Embryonic facial prominence (tissue), 1 donor: ENCODE measurements at regions not wholly inside any gene's neighbourhood (a gene's known extent, or its start where the extent isn't known, plus 50 kb on each side); places are given as distances from the start of the nearest gene placed in this dataset.

Experiments used
- DNase-seq: peaks from one replicate; pipeline ENCODE4 v3.0.0-alpha.2; 2016; ENCODE audit errors: extremely low spot score

- DNase-seq: no peak
Observed at GRCh38 chr10:83252169-83252568, 887.1 kb upstream of the GHITM start.

- no peak for DNase-seq
Observed at GRCh38 chr10:83252596-83252995, 886.7 kb upstream of the GHITM start.

- DNase-seq: no peak
Observed at GRCh38 chr10:83253011-83253671, 886.2 kb upstream of the GHITM start.

DNA sequence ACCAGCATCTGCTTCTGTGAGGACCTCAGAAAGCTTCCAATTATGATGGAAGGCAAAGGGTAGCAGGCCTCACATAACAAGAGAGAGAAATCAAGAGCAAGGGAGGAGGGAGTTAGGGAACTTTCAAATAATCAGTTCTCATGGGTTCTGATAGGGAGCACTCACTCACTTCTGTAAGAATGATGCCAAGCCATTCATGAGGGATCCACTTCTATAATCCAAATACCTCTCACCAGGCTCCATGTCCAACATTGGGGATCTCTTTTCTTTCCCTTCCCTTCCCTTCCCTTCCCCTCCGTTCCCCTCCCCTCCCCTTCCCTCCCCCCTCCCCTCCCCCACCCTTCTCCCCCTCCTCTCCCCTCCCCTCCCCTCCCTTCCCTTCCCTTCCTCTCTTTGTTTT, 884.6 kb upstream of the GHITM start:
- no peak for DNase-seq

DNA sequence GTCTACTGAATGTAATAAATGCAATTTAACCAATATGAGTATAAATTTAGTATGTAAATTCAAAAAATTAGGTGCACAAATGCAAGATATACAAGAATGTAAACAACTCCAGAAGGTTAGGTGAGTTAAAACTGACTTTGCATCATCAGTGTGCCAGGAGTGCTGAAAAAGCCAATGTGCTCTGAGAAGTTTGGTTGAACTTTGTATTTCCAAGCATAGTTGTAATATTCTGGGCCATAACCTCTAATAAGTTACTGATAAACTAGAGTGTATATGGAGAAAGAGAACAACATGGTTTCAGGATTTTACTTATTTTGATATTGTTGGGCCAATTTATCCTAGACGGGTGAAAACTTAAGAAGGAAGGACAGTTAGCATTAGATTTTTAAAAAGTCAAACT, 876.9 kb upstream of the GHITM start:
- no peak for DNase-seq

DNA sequence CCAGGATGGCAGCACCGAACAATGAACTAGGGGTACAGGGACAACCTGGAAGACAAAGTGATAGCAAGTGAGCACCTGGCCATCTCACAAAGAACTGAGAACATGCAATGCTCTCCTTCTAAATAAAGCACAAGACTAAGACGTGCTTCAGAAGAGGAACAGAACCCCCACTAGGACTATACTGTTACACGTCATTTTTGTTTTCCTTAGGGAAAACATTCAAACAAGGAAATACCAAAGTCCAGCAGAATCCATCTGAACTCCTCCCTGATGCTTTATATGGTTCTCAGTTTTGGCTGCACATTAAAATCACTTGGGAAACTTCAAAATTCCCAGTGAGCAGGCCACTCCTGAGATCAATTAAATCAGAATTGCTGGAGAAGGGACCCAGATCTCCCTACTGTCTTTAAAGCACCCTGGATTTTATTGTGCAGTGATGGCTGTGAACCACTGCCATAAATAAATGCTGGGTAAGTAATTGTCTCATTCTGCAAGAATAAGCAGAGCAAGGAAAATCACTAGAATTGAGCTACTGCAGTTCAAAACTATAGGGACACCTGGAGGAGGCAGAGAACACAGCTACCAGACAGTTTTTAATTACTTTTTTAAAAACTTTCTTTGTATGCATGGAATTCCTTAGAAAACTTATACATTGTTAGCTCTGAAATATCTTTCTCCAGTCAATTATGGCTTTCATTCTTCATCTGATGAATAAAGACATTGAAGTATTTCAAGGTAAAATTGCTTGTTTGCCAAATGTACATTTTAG, 866.5 kb upstream of the GHITM start:
- no peak for DNase-seq

GRCh38 chr10:83274088-83274487, 865.2 kb upstream of the GHITM start:
- DNase-seq: no peak

DNA sequence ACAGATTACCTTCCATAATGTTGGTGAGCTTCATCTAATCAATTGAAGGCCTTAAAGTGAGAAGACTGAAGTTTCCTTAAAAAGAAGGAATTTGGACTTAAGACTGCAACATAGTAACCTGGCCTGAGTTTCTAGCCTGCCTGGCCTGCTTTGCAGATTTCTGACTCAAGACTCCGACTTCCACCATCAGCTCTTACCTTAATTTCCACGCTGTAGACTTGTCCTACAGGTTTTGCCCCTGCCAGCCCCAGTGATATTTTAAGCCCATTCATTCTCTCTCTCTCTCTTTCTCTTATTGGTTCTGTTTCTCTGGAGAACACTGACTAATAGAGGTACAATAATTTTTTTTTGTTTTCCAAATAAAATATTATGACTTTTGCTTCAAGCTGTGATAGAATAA, 862.3 kb upstream of the GHITM start:
- DNase-seq: no peak

DNA sequence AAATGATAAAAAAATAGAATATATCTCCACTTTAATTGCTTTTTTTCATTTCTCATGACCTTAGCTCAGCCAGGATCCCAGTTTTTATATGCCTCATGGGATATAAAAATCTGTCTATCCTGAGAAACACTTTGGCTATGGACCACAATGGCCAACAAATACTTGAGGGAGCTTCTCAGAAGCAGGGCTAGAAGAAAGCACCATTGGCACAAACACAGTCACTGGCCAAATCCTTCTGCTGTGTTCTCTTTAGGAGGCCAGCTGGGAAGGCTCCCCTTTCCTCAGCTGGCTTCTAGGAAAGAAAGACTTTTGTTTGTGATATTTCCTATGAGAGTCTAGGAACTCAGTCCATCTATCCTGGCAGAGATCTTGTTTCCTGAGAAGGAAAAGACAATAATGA, 856.2 kb upstream of the GHITM start:
- no peak for DNase-seq

DNA sequence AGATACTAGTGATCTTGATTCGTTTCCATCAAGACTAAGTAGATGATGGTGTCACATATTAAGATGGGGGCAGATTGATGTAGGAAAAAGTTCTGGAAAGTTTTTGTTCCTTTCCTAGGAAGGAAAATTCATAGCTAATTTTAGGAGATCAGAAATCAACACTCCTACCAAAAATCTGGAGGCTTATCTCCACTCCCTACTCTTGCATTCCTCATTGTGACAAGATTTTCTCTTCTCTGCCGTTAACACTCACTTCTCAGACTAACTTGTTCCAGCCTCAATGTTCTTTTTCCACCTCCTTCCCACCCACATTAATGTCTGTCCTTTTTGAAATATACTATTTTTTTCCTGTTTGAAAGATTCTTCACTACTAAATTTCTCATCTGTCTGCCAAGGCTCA, 851.9 kb upstream of the GHITM start:
- no peak for DNase-seq

DNA sequence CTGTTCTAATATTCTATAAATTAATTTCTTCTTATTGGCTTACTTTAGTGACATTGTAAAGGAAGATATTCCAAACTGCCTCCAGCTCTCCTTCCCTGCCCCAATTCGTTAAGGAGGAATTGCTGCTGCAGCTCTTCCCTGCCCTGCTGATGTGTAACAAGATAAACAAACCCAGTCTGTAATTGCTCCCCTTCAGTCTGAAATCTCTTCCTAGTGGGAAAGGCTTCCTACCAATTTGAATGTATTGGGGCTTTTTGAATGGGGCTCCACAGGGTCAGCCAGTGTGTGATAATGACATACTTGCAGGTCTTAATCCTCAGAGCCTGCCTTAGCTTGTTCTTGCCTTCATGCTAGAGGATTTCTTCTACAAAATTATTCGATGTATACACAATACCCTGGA, 849.9 kb upstream of the GHITM start:
- no peak for DNase-seq

GRCh38 chr10:83289948-83290347, 849.4 kb upstream of the GHITM start:
- no peak for DNase-seq

DNA sequence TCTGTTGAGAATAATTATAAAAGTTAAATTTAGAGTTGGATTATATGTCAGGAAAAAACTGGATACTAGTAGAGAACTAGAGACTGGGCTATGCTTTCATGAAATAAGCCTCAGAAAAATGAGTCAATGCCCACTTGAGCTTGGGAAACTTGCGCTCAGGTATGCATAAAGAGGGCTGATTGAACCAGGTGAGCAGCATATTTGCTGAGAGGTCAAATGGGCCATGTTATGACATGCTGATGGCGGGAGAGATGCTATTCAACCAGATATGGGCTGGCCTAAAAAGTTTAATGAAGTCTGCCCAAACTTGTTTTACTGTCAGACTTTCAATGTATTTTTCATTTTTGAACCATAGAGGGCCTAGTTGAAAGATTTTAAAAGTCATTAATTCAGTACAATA, 837.6 kb upstream of the GHITM start:
- DNase-seq: no peak

DNA sequence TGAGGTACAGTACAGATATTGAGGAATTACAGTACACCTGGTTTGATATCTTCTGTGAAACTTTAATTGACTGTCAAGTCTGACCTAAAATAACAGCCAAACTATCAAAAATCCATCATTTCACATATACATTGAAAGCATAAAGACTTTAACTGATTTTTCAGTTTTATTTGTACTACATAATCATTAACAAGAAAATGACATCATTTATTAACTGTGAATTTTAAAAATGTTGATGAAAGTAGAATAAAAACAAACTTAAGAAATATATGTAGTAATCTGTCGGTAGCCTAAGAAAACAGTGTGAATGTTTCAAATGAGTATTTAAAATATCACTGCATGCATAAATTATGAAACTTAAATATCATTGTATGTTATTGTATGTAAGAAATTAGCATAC, 836.7 kb upstream of the GHITM start:
- no peak for DNase-seq

- DNase-seq: no peak
Observed at GRCh38 chr10:83310688-83311087, 828.6 kb upstream of the GHITM start.

DNA sequence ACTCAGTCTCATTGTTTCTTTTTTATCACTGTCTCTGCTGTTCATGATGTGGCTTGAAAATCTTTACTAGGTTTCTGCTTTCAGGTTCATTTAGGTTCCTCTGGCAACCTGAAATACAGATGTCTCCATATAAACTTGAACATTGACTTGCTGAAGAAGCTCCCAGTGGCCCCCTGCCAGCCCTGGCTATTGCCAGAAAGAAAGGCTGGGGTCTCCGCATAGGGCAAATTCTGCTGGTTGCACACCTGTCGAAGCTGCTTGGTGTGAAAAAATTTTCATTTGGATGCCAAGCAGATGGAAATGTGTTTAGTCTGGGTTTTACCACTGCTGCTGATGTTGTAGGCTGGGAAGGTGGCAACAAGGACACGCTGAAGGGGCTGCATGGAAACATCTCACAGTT, 826.7 kb upstream of the GHITM start:
- DNase-seq: no peak

DNA sequence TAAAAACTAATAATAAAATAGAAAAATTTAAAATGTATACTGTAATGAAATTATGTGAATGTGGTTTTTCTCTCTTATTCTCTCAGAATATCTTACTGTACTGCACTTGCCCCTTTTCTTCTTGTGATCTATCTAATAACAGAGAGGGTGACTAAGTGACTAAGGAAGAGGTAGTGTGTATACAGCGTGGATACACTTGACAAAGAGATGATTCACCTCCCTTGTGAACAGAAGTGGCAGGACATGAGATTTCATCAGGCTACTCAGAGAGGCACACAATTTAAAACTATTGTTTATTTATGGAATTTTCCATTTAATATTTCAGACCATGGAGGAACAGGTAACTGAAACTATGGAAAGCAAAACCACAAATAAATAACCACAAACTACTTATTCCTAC, 806.6 kb upstream of the GHITM start:
- DNase-seq: no peak

GRCh38 chr10:83333566-83333965, 805.7 kb upstream of the GHITM start:
- no peak for DNase-seq

GRCh38 chr10:83343676-83344075, 795.6 kb upstream of the GHITM start:
- DNase-seq: no peak

DNA sequence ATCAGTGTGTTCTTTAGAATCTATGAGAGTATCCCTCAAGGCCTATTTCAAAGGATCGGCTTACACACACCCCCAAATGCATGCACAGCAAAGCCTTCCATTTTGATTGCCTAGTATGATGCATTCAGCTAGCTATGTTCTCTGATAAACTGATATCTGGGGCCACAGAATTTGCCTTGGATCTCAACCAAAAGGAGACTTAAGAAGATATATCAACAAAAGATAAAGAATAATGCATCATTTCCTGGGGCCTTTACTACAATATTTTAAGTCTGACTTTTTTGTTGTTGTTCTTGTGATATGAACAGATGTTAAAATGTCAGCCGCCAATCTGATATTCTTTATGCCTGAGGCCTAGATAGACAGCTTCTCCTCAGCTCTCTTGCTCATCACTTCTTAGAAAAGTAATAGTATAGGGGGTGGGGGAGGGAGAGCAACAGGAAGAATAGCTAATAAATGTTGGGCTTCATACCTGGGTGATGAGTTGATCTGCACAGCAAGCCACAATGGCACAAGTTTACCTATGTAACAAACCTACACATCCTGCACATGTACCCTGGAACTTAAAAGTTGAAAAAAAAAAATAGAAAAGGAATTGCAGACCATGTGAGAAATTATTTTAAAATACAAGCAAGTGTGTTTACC, 792.9 kb upstream of the GHITM start:
- DNase-seq: no peak

- DNase-seq: no peak
Observed at GRCh38 chr10:83352588-83352987, 786.7 kb upstream of the GHITM start.

- DNase-seq: no peak
Observed at GRCh38 chr10:83354456-83354855, 784.9 kb upstream of the GHITM start.

DNA sequence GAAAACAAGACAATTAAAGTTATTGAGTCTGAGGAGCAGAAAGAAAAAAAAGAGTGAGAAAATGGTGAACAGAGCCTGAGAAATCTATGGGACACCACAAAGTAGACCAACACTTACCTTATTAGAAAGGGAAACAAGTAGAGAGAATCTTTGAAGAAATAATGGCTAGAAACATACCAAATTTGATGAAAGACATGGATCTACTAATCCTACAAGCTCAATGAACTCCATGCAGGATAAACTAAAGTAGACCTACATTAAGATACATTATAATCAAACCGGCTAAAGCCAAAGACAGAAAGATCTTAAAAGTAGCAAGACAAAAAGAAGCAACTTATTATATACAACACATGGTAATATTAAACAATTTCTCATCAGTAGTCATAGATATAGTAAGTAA, 782.3 kb upstream of the GHITM start:
- no peak for DNase-seq
